ENCODE measurements at regions not wholly inside any gene's neighbourhood (a gene's known extent, or its start where the extent isn't known, plus 50 kb on each side); places are given as distances from the start of the nearest gene placed in this dataset.
"Not testable (repeated sequence)": the region's sequence is repeated elsewhere in the genome, so short reads cannot be mapped to it uniquely, and the experiment has no call there.

DNA sequence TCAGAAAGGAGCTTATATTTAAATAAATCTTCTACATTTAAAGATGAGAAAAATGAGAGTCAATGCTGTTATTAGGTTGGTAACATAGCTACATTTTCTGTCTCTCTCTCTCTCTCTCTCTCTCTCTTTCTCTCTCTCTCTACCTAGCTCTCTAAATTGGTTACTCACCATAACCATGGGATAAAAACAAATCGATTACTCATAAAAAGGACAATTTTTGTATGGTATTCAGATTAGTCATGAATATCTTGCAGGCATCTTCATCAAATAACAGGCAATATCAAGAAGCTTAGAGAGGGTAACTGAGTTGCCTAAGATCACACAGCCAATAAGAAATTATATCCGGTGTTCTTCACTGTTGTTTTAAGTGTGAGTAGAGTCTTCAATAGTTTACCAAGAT, 81.8 kb upstream of the ALCAM start:
- Histone ChIP-seq H3K36me3 (no peaks in the 10 kb centered on the region), H3K27me3 (no peaks in the 10 kb centered on the region), H3K4me1 (no peaks in the 10 kb centered on the region), H3K27ac (no peak overlapping the region), H3K9me3 (no peaks in the 10 kb centered on the region), H3K4me3 (no peak overlapping the region)
- DNase-seq: no peak
- WGBS, 2 donors: 62 to 67% methylated on average over 2 of the region's 2 CpGs
- TF ChIP-seq EP300 (IDR thresholded peaks at IDR 0.05) (no peak), POLR2A (IDR thresholded peaks at IDR 0.05) (no peak), POLR2AphosphoS5 (IDR thresholded peaks at IDR 0.05) (no peak)
- TF ChIP-seq, protein P1, sequence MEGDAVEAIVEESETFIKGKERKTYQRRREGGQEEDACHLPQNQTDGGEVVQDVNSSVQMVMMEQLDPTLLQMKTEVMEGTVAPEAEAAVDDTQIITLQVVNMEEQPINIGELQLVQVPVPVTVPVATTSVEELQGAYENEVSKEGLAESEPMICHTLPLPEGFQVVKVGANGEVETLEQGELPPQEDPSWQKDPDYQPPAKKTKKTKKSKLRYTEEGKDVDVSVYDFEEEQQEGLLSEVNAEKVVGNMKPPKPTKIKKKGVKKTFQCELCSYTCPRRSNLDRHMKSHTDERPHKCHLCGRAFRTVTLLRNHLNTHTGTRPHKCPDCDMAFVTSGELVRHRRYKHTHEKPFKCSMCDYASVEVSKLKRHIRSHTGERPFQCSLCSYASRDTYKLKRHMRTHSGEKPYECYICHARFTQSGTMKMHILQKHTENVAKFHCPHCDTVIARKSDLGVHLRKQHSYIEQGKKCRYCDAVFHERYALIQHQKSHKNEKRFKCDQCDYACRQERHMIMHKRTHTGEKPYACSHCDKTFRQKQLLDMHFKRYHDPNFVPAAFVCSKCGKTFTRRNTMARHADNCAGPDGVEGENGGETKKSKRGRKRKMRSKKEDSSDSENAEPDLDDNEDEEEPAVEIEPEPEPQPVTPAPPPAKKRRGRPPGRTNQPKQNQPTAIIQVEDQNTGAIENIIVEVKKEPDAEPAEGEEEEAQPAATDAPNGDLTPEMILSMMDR (IDR thresholded peaks at IDR 0.05): no peak
- intact Hi-C loops (cut with DNase I): no loop called here

DNA sequence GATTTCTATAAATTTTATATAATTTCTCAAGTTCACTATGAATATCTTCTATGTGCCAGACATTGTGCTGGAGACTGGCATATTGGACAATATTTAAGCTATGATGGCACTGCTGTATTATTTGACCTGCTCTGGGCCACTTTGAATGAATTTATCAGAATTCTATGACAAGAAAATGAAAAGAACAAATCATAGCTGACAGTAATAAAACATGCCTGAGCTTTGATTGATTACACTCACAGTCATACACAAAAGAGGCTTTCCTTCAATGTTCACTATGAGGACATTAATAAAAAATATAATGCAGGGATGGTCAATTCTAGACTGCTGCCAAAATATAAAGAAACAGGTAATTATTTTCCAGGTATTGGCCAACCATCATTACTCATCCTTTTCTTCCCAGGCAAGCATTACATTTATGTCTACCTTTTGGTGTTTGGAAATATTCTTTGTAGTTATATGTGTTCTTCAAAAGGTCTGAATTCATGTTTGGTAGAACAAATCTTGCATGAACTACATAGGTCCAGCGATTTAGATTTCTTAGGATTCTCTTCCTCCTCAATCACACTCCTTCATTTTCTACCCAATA, 81.0 kb upstream of the ALCAM start:
- WGBS, 2 donors: 81 to 87% methylated on average over 1 of the region's 1 CpG
- no peaks in the 10 kb centered on the region for H3K9me3 ChIP-seq
- DNase-seq: no peak
- H3K36me3 ChIP-seq: no peaks in the 10 kb centered on the region
- no peak overlapping the region for H3K27ac ChIP-seq
- TF ChIP-seq POLR2A (IDR thresholded peaks at IDR 0.05) (no peak), EP300 (IDR thresholded peaks at IDR 0.05) (no peak), POLR2AphosphoS5 (IDR thresholded peaks at IDR 0.05) (no peak)
- TF ChIP-seq, protein P1 (IDR thresholded peaks at IDR 0.05): no peak
- H3K27me3 ChIP-seq: no peaks in the 10 kb centered on the region
- no peaks in the 10 kb centered on the region for H3K4me1 ChIP-seq
- intact Hi-C loops (cut with DNase I): no loop called here
- H3K4me3 ChIP-seq: no peak overlapping the region

DNA sequence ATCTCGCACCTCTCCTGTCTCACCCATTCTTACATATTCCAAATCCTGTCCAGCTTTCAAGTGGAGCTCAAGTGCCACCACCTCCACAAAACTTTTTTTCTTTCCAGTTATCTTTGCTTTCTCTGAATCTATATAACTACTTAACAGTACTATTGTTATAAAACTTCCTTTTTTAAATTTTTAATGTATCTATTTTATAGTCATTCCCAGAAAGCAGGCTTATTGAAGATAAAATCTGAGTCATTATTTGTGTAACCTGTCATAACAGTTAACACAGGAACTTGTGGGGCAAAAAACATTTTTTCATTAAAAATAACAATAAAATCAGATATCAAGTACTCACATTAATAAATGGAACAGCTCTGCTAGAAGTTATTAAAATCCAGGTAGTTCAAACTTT, 73.3 kb upstream of the ALCAM start:
- H3K4me3 ChIP-seq: no peak overlapping the region
- intact Hi-C loops (cut with DNase I): no loop called here
- TF ChIP-seq EP300 (IDR thresholded peaks at IDR 0.05) (no peak), POLR2AphosphoS5 (IDR thresholded peaks at IDR 0.05) (no peak), POLR2A (IDR thresholded peaks at IDR 0.05) (no peak)
- TF ChIP-seq, protein P1 (IDR thresholded peaks at IDR 0.05): no peak
- 90 to 95% methylated on average over 1 of the region's 1 CpG for WGBS, 2 donors
- H3K4me1 ChIP-seq: no peaks in the 10 kb centered on the region
- H3K9me3 ChIP-seq: no peaks in the 10 kb centered on the region
- no peak overlapping the region for H3K27ac ChIP-seq
- H3K27me3 ChIP-seq: no peaks in the 10 kb centered on the region
- no peaks in the 10 kb centered on the region for H3K36me3 ChIP-seq
- no peak for DNase-seq

DNA sequence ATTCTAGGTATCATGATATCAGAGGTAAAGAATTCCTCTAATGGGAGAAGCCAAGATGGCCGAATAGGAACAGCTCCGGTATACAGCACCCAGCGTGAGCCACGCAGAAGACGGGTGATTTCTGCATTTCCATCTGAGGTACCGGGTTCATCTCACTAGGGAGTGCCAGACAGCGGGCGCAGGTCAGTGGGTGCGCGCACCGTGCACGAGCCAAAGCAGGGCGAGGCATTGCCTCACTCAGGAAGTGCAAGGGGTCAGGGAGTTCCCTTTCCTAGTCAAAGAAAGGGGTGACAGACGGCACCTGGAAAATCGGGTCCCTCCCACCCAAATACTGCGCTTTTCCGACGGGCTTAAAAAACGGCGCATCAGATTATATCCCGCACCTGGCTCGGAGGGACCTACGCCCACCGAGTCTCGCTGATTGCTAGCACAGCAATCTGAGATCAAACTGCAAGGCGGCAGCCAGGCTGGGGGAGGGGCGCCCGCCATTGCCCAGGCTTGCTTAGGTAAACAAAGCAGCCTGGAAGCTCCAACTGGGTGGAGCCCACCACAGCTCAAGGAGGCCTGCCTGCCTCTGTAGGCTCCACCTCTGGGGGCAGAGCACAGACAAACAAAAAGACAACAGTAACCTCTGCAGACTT, 70.4 kb upstream of the ALCAM start:
- H3K4me3 ChIP-seq; H3K4me1 ChIP-seq; H3K36me3 ChIP-seq; intact Hi-C loops (cut with DNase I); H3K27me3 ChIP-seq; H3K27ac ChIP-seq; DNase-seq; H3K9me3 ChIP-seq: not testable (repeated sequence)
- 84 to 88% methylated on average over 28 of the region's 28 CpGs for WGBS, 2 donors

DNA sequence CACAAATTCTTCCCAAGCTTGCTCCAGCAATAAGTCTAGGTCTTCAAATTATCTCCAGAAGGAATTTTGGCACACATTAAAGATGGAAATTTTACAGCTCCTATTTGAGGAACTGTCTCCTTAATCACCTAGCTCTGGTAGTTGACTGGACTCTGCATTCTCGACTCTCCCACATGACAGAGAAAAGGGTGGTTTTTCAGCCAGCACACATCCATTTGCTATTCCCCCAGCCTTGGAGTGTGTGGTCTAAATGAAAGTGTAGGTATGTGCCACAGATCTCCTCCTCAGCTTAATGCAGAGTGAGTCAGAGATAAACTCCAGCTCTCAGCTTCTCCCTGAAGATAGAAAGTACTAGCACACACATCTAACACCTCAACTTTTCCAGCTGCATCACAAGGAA, 62.2 kb upstream of the ALCAM start:
- H3K27me3 ChIP-seq: no peaks in the 10 kb centered on the region
- DNase-seq: no peak
- H3K27ac ChIP-seq: no peak overlapping the region
- no peaks in the 10 kb centered on the region for H3K9me3 ChIP-seq
- no peak overlapping the region for H3K4me3 ChIP-seq
- H3K36me3 ChIP-seq: no peaks in the 10 kb centered on the region
- intact Hi-C loops (cut with DNase I): no loop called here
- no peaks in the 10 kb centered on the region for H3K4me1 ChIP-seq
- WGBS, 2 donors: 58 to 80% methylated on average over 1 of the region's 1 CpG
- TF ChIP-seq, protein P1 (IDR thresholded peaks at IDR 0.05): no peak
- TF ChIP-seq EP300 (IDR thresholded peaks at IDR 0.05): no peak
- TF ChIP-seq POLR2AphosphoS5 (IDR thresholded peaks at IDR 0.05): no peak
- no peak for TF ChIP-seq POLR2A (IDR thresholded peaks at IDR 0.05)

All from sigmoid colon (tissue), 6 donors.